Activated CD4-positive, alpha-beta T cell treated with anti-CD3 and anti-CD28 coated beads, Interleukin-10, Interleukin-2, amounts not matched to agents 100 ng/mL and 50 ng/mL, durations not matched to agents 16 hours and 8 hours (primary cell): ENCODE measurements at regions not wholly inside any gene's neighbourhood (a gene's known extent, or its start where the extent isn't known, plus 50 kb on each side); places are given as distances from the start of the nearest gene placed in this dataset.
"Not testable (repeated sequence)": the region's sequence is repeated elsewhere in the genome, so short reads cannot be mapped to it uniquely, and the experiment has no call there.

Source experiments
- DNase-seq: peaks from one replicate; pipeline ENCODE4 v3.0.0-alpha.2; 2020

- DNase-seq: no peak
These were observed 537.2 kb upstream of the PBX1 start for GRCh38 chr1:164021813-164022212.

GRCh38 chr1:164033782-164034181 lies 525.2 kb upstream of the PBX1 start:
- DNase-seq: no peak

GRCh38 chr1:164040754-164041153 lies 518.2 kb upstream of the PBX1 start:
- DNase-seq: no peak

GRCh38 chr1:164051782-164052181 lies 507.2 kb upstream of the PBX1 start:
- no peak for DNase-seq

GRCh38 chr1:164054331-164054730 lies 504.7 kb upstream of the PBX1 start:
- DNase-seq: no peak

- no peak for DNase-seq
These were observed 500.8 kb upstream of the PBX1 start for GRCh38 chr1:164058198-164058597.

- no peak for DNase-seq
These were observed 497.5 kb upstream of the PBX1 start for GRCh38 chr1:164061528-164061927.

GRCh38 chr1:164064501-164064900 lies 494.5 kb upstream of the PBX1 start:
- DNase-seq: no peak

- no peak for DNase-seq
These were observed 487.7 kb upstream of the PBX1 start for GRCh38 chr1:164071288-164071687.

- DNase-seq: no peak
These were observed 472.2 kb upstream of the PBX1 start for GRCh38 chr1:164086832-164087231.

- DNase-seq: no peak
These were observed 471.0 kb upstream of the PBX1 start for GRCh38 chr1:164087906-164088453.

- DNase-seq: peak; percentile 7
These were observed 466.2 kb upstream of the PBX1 start for GRCh38 chr1:164092603-164093353.

- DNase-seq: no peak
These were observed 465.4 kb upstream of the PBX1 start for GRCh38 chr1:164093543-164093942.

- no peak for DNase-seq
These were observed 457.2 kb upstream of the PBX1 start for GRCh38 chr1:164101802-164102201.

- no peak for DNase-seq
These were observed 427.0 kb upstream of the PBX1 start for GRCh38 chr1:164131949-164132348.

GRCh38 chr1:164137273-164137925 lies 421.6 kb upstream of the PBX1 start:
- no peak for DNase-seq

GRCh38 chr1:164141797-164142196 lies 417.2 kb upstream of the PBX1 start:
- no peak for DNase-seq

- no peak for DNase-seq
These were observed 404.4 kb upstream of the PBX1 start for GRCh38 chr1:164154622-164155021.

GRCh38 chr1:164155347-164155746 lies 403.6 kb upstream of the PBX1 start:
- no peak for DNase-seq

- DNase-seq: no peak
These were observed 395.6 kb upstream of the PBX1 start for GRCh38 chr1:164163289-164163849.

- DNase-seq: no peak
These were observed 393.5 kb upstream of the PBX1 start for GRCh38 chr1:164165466-164165865.

- not testable (repeated sequence) for DNase-seq
These were observed 392.5 kb upstream of the PBX1 start for GRCh38 chr1:164166454-164166853.

- no peak for DNase-seq
These were observed 381.9 kb upstream of the PBX1 start for GRCh38 chr1:164177118-164177517.

GRCh38 chr1:164180824-164181223 lies 378.2 kb upstream of the PBX1 start:
- no peak for DNase-seq
